SK-N-MC (cell line): ENCODE measurements at regions not wholly inside any gene's neighbourhood (a gene's known extent, or its start where the extent isn't known, plus 50 kb on each side); places are given as distances from the start of the nearest gene placed in this dataset.

ENCODE experiments used
- DNase-seq: peaks from one replicate; pipeline ENCODE4 v3.0.0-alpha.2; 2011; ENCODE audit warnings: low read depth, low spot score
- H3K27ac ChIP-seq: fragments of 200-600 bp; sonication (generic); 2 replicates; pipeline ENCODE4 v1.5.1; 2016; ENCODE audit warnings: mixed run types
- H3K36me3 ChIP-seq: fragments of 200-600 bp; sonication (generic); 2 replicates; pipeline ENCODE4 v1.6.1; 2017; ENCODE audit warnings: antibody characterized with exemption, low read length, mixed read lengths; ENCODE audit not compliant: insufficient read depth
- H3K4me3 ChIP-seq: fragments of 200-600 bp; sonication (generic); 2 replicates; pipeline ENCODE4 v1.5.1; 2016
- H3K9ac ChIP-seq: fragments of 200-600 bp; sonication (generic); 2 replicates; pipeline ENCODE4 v1.8.0; 2017; ENCODE audit warnings: mixed run types, mixed read lengths; ENCODE audit not compliant: insufficient read length
- H3K9me3 ChIP-seq: fragments of 200-600 bp; sonication (generic); 2 replicates; pipeline ENCODE4 v1.6.1; 2017; ENCODE audit warnings: low read depth, mild to moderate bottlenecking, antibody characterized with exemption, low read length, moderate library complexity, mixed read lengths
- EZH2 ChIP-seq: fragments of 200-600 bp; sonication (generic); IDR thresholded peaks from one replicate; pipeline ENCODE4 v1.6.1; 2017; ENCODE audit warnings: antibody characterized with exemption
- FOXP2 ChIP-seq: optimal IDR thresholded peaks from 2 replicates; pipeline ENCODE3; 2011; ENCODE audit warnings: mild to moderate bottlenecking, moderate library complexity; ENCODE audit not compliant: insufficient read depth; ENCODE audit errors: extremely low read length, control extremely low read depth
- POLR2AphosphoS5 ChIP-seq: IDR thresholded peaks from 2 replicates; pipeline ENCODE4 v1.6.1; 2012; ENCODE audit warnings: mild to moderate bottlenecking, low read depth, low read length, borderline replicate concordance

DNA sequence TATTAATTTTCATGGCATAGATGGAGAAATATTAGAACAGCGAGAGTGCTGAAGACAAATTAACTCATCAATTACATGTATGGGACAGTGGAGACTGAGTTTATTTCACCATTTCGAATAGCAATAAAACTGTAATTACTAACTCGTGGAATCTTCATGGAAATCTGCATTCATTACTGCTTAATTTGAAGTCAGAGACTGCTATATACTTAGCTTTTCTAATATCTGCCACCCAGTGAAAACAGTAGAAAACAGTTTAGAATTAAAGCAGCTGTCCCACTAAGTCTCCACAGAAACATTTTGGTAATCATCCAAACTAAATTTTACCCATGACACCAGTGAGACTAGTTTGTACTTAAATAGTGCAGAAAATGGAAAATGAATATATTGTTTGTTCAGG, 56.8 kb downstream of the IZUMO3 start:
- Histone ChIP-seq H3K27ac (no peak overlapping the region), H3K36me3 (no peaks in the 10 kb centered on the region), H3K4me3 (no peak overlapping the region), H3K9ac (no peak overlapping the region), H3K9me3 (no peaks in the 10 kb centered on the region)
- no peak for TF ChIP-seq EZH2
- TF ChIP-seq FOXP2: no peak
- no peak for TF ChIP-seq POLR2AphosphoS5
- no peak for DNase-seq

DNA sequence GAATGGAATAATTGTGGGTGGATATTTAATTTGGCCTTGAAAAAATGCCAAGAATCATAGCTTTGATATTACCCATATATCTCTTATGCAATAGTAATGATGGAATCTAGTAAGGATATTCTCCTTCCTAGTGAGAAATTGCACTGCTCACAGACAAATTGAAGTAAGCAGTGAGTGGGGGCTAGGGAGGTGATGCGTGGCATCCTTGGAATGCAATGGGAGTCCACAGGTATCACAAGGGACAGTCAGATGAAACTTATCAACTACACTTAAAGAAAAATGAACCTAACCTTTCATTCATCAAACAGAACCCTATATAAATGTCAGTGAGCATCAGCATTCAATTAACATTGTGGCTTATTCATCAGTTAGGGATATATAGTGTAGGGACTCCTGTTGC, 57.8 kb downstream of the IZUMO3 start:
- no peak for DNase-seq
- no peaks in the 10 kb centered on the region for H3K36me3 ChIP-seq
- no peaks in the 10 kb centered on the region for H3K9me3 ChIP-seq
- H3K27ac ChIP-seq: no peak overlapping the region
- H3K4me3 ChIP-seq: no peak overlapping the region
- H3K9ac ChIP-seq: no peak overlapping the region
- TF ChIP-seq FOXP2 (no peak), EZH2 (no peak), POLR2AphosphoS5 (no peak)

DNA sequence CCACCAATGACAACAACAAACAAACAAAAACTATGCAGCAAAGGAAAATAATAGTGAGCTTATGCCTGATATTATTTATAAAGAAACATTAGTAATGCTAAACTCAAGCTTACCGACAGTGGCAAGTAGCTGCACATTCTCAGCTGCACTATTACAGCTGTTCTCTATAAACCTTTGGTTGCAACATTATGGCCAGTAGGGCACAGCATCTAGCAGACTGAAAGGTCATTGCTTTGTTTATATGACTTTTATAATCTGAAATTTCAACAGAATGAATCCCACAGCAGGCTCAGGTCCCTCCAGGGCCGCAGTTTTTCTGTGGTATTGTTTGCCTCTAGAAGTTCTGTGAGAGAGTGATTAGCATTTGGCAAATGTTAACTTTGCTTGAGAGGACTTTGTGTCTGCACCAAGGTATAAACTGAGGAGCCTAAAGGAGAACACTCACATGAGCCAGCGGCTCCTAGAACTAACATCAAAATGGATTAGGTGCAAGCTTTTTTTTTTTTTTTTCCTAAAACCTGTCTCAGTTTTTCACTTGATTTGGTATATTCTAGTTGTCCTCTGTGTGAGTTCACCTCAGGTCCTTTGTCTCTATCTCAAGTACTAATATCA, 58.3 kb downstream of the IZUMO3 start:
- TF ChIP-seq FOXP2 (no peak), EZH2 (no peak), POLR2AphosphoS5 (no peak)
- no peak overlapping the region for H3K4me3 ChIP-seq
- H3K27ac ChIP-seq: no peak overlapping the region
- H3K9me3 ChIP-seq: no peaks in the 10 kb centered on the region
- no peak for DNase-seq
- no peak overlapping the region for H3K9ac ChIP-seq
- no peaks in the 10 kb centered on the region for H3K36me3 ChIP-seq

DNA sequence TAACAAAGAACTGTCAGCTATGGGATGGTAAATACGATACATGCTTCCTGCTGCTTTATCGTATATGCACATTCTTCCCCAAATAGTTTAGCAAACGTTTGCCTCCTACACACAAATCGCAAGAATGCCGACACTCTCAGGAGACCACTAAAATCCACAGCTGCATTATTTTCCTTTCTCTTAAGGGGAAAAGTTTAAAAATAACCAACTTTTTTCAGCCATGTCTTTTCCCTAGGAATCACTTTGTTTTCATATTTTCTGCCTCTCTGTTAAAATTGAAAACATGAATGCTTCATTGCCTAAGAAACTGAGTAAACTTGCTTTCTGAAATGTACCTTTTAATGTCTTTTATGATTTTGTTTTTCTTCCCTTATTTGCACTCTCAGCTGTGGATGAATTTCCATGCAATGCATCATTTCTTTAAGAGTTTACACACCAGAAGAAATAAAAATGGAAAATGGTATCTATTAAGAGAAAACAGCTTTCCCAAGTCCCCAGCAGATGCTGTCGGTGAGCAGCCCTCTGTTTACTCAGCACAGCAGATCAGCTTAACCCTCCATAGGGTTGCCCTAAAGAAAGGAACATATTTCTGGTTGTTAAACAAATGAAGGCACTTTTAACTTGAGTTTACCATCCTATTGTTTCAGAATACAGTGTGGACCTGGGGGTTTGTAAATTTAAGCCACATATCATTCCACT, 66.2 kb downstream of the IZUMO3 start:
- H3K4me3 ChIP-seq: peak overlapping the region; percentile 69
- no peak overlapping the region for H3K9ac ChIP-seq
- DNase-seq: no peak
- 0 out of 2 replicates have a peak overlapping the region, but pooled peaks have one; percentile 58 for H3K27ac ChIP-seq
- H3K9me3 ChIP-seq: no peaks in the 10 kb centered on the region
- H3K36me3 ChIP-seq: no peaks in the 10 kb centered on the region
- TF ChIP-seq POLR2AphosphoS5 (no peak), FOXP2 (no peak), EZH2 (no peak)

DNA sequence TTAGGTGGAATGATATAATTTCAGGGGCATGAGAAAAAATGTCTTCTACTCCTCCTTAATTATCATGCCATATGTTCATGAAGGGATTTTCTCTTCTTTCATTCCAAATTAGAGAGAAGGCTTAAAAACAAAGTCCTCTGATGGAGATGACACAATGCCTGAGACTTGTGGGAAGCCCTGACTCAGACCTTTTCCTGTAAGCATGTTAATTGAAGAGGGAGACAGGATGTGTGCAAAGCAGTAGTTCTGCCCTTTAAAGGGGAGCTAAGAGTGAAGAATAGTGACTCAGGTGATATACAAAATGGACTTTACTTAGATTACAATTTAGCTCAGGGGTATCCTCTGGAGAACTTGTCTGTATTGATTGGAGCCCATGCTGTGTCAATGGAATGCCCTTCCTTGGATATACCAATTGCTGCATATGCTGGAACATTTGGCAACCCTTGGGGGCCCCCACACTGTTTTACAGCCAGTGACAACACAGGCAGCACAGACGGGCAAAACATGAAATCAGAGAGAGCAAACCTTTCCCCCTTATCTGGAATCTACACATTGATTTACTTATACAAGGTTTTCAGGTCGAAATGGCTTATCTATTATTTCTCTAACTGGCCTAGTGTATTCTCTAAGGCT, 81.3 kb downstream of the IZUMO3 start:
- Histone ChIP-seq H3K9me3 (no peaks in the 10 kb centered on the region), H3K27ac (no peak overlapping the region), H3K36me3 (no peaks in the 10 kb centered on the region), H3K9ac (no peak overlapping the region), H3K4me3 (no peak overlapping the region)
- no peak for DNase-seq
- no peak for TF ChIP-seq FOXP2
- no peak for TF ChIP-seq EZH2

DNA sequence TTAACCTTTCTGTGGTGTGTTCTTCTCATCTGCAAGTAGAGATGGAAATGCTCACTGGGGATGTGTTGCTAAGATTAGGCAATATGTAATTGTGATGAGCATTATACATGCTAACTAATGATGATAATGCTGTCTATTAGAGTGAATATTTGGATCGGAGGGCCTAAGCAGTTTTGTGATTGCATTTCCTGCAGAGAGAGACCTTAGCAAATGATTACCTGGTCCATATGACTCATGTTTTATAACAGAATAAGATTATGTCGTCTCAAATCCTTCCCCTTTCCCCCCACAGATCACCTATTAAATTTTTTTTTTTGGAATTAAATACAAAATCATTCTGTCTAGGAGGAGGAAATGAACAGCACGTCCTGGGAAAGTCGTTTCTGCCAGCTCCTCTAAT, 82.7 kb downstream of the IZUMO3 start:
- H3K9me3 ChIP-seq: no peaks in the 10 kb centered on the region
- no peak overlapping the region for H3K27ac ChIP-seq
- TF ChIP-seq POLR2AphosphoS5 (no peak), EZH2 (no peak), FOXP2 (no peak)
- no peak for DNase-seq
- H3K4me3 ChIP-seq: no peak overlapping the region
- no peaks in the 10 kb centered on the region for H3K36me3 ChIP-seq
- no peak overlapping the region for H3K9ac ChIP-seq

DNA sequence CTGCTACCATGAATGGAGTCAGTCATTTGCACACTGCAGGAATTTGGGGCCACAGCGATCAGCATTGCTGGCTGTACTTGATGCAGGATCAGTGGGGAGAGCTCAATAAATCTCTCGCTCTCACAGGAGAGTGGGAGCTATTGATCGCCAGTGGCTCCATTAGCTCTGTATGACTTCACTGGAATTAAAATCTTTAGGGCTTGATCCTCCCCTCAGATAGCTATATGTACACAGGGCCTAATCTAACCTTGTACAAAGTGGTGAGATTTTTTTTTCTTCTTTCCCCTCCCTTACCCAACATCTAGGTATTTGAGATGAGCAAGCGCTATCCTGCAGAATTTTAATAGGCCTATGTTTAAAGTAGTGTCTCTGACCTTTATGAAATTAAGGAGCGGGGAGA, 84.9 kb downstream of the IZUMO3 start:
- TF ChIP-seq EZH2 (no peak), FOXP2 (no peak), POLR2AphosphoS5 (no peak)

DNA sequence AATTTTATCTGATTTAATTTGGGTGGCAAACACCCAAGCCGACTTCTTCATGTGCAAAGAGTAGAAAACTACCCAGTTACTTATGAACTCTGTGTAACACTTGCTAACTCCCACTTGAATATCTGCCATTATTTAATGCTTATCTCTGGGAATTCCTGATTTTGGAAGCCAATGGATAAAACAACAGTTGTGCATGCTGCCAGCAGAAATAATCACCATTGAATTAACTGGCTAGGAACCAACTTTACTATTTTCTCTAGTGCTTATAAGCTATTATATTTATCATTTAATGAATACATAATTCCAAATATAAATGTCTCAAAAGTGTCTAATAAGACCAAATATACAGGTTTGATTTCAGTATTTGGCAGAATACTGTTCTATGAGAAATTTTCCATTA, 85.7 kb downstream of the IZUMO3 start:
- no peak for DNase-seq
- no peaks in the 10 kb centered on the region for H3K9me3 ChIP-seq
- H3K4me3 ChIP-seq: no peak overlapping the region
- no peak overlapping the region for H3K27ac ChIP-seq
- no peak for TF ChIP-seq POLR2AphosphoS5
- no peak for TF ChIP-seq EZH2
- no peak for TF ChIP-seq FOXP2
- H3K36me3 ChIP-seq: no peaks in the 10 kb centered on the region
- no peak overlapping the region for H3K9ac ChIP-seq

More for the DNA sequence above, 84.9 kb downstream of the IZUMO3 start:
- H3K27ac ChIP-seq: no peak overlapping the region
- DNase-seq: no peak
- no peak overlapping the region for H3K9ac ChIP-seq
- H3K36me3 ChIP-seq: no peaks in the 10 kb centered on the region
- no peak overlapping the region for H3K4me3 ChIP-seq
- no peaks in the 10 kb centered on the region for H3K9me3 ChIP-seq

DNA sequence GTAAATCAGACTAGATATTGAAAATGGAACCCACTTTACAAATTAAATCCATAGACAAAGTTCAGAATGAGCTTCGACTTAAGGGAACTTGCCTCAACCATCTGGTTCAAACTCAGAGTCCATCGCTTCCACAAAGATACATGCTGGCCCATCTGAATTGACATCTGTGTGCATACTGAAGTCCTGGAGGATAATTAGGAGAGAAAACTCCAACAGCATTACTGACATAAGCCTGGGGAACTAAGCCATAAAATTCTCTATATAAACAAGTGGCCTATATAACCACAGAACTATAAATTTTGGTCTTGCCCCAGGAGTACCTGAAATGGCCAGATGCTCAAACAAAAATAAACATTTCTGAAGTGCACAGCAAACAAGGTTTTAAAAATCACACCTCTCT, 94.4 kb downstream of the IZUMO3 start:
- H3K9ac ChIP-seq: no peak overlapping the region
- TF ChIP-seq POLR2AphosphoS5 (no peak), FOXP2 (no peak)
- no peak for DNase-seq
- H3K9me3 ChIP-seq: no peaks in the 10 kb centered on the region
- H3K36me3 ChIP-seq: no peaks in the 10 kb centered on the region
- no peak overlapping the region for H3K27ac ChIP-seq
- H3K4me3 ChIP-seq: no peak overlapping the region
